Erythroblast (primary cell): ENCODE measurements at regions not wholly inside any gene's neighbourhood (a gene's known extent, or its start where the extent isn't known, plus 50 kb on each side); places are given as distances from the start of the nearest gene placed in this dataset.

Source experiments
- DNase-seq, 2 experiments: peaks; one replicate each; lab custom pipeline; 2025; lab: John Stamatoyannopoulos, UW
- GATA1 ChIP-seq: IDR thresholded peaks from 2 replicates; pipeline ENCODE4 v1.6.1; 2011; ENCODE audit warnings: low read depth, mild to moderate bottlenecking, control low read depth, low read length, moderate library complexity
- POLR2A ChIP-seq: IDR thresholded peaks from 2 replicates; pipeline ENCODE4 v1.6.1; 2011; ENCODE audit warnings: mild to moderate bottlenecking, low read length

DNA sequence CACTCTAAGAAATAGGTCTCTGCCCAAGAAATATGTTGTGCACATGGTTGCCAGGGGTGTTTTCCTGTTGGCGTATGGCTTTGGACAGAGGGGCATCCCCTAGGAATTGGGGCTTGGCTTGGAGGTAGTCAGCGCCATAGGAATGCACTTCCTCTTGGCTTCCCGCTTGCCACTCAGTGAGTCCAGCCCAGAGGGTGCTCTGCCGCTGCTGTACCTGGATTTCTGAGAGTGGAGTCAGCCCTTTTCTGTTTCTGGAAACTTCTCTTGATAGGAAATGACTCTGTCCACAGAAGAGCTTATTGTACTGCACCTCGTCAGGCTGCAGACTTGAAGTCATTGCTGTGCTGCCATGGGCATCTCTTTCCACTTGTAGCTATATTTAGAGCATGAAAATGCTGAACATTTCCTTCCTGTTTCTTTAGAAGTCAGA, 116.7 kb upstream of the MGAT5 start:
- TF ChIP-seq GATA1, result no peak
- no peak for TF ChIP-seq POLR2A
- DNase-seq, result no peak

DNA sequence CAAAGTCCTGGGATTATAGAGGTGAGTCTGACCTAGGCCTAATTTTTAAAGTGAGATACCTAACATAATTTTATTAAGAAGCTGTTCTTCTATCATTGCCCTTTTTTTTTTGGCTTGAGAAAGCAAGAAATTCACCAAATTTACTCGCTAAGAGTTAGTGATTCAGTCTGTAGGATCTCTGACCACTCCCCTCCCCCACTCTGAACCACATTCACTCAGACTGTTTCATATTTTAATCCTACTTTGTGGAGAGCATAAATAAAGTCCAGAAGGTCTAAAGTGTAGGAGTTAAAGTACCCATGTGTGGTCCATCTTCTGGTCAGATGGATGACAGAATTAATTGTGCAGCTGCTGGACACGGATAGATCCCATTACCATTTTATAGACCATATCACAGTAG, 115.8 kb upstream of the MGAT5 start:
- DNase-seq, result no peak

DNA sequence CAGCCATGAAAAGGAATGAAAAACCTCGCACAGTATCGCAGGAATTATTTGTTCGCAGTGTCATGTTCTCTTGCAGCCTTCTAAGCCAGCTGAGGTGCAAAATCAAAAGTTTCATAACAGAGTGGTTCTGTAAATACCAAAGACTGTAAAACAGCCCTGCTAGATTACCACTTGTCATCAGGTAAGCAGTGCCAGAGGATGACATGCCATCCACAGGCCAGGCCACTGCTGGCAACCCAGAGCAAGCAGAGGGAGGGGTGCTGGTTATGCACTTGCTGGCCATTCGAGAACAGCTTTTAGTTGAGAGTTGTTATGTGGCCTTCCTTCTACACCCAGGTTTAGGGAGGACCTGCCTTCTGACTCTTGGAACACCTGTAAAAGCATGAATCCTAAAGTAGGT, 114.3 kb upstream of the MGAT5 start:
- DNase-seq, result no peak
- TF ChIP-seq POLR2A (no peak), GATA1 (no peak)

More for the DNA sequence above, 115.8 kb upstream of the MGAT5 start:
- no peak for TF ChIP-seq POLR2A
- no peak for TF ChIP-seq GATA1

DNA sequence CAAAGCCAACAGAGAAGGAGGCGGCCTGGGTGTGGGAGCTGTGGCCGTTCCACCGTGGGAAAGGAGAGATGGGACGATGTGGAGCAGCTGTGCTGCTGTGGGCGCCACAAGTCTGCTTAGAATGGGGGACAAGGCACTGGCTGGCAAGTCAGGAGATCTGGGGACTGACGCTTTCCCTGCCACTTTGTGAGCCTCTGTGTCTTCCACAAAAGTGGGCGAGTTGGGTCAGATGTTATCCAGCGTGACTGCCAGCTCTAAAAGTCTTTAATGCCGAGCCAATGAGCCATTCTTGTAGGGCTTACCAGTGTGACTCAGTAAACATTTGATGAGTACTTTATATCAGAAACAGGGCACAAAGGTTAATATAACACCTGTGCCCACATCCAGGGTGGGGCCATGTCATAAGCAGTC, 113.6 kb upstream of the MGAT5 start:
- TF ChIP-seq POLR2A, result no peak
- no peak for TF ChIP-seq GATA1
- DNase-seq, result no peak

DNA sequence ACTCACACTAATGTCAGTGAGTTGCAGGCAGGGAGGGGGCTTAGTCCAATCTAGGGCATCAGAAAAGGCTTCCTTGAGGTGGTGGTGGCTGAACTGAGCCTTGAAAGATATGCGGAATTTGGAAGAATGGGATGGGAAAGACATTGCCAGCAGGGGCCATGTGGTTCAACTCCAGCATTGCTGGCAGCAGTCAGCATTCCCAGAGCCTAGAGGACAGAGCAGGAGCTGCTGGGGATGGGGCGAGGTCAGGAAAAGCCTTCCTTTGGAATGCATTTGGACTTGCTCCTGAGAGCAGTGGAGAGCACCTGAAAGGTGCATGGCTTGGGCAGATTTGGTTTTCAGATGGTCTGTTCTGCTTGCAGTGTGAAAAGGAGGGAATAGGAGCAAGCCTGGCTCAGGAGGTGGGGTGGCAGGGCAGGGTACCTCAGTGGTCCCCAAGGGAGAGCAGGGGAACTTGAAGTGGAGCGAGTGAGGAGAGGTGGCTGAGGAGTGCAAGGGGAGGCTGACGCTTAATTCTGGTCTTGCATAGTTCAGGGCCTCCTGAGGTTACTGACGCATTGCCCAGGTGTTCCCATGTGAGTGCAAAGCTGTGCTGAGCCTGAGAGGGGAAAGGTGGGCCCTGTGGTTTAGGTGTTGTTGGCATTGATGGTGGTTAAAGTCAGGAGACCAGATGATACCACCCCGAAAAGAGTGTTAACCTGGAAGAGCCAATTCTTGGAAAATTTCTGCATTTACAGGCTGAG, 112.1 kb upstream of the MGAT5 start:
- DNase-seq, result no peak
- TF ChIP-seq POLR2A (no peak), GATA1 (no peak)

DNA sequence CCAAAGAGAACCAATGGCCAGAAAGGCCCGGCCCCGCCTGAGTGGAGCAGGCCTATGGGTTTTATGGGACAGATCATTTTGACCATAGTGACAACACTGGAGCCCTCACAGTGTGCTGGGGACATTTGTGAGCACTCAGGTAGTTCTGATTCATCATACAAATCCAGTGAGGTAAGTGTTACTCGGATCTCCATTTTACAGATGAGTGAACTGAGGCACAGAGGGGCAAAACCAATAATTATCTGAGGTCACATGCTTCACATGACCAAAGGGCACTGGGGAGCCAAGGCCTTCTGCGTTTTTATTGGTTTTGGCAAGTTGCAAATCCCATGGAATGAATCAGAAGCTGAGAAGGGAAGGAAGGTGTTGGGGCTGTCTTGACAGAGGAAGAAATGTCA, 111.5 kb upstream of the MGAT5 start:
- DNase-seq, result no peak

DNA sequence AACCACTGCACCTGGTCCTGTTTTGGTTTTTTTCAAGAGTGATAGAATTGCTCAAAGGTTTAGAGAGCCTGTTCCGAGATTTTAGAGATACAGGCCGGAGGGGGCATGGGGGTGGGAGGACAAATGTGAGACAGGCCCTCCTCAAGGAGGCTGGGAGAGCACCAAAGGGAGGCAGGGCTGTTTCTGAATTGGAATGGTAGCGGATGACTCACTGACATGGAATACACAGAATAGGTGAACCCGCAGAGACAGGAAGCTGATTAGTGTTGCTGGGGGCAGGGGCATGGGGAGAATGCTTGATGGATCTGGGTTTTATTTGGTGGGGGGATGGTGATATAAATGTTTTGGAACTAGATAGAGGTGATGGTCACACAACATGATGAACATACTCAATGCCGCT, 111.0 kb upstream of the MGAT5 start:
- DNase-seq, result no peak
- TF ChIP-seq POLR2A (no peak), GATA1 (no peak)

More for the DNA sequence above, 111.5 kb upstream of the MGAT5 start:
- no peak for TF ChIP-seq GATA1
- TF ChIP-seq POLR2A, result no peak

DNA sequence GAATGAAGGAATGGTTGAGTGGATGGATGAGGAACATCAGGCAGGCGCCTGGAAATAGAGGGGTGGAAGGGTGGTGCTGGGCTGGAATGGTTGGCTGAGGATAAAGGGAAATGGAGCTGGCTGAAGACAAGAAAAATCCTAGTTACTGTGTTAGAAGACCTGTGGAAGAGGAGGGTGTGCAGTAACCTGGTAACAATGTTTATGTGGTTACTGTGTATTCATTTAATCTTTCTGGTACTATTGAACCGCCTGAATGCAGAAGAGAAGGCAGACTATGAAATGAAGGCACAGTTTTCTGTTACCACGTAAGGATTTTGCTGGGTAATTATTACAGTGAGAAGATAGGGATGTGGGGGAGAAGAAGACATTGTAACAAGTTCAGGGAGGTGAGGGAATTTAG, 110.3 kb upstream of the MGAT5 start:
- no peak for TF ChIP-seq GATA1
- TF ChIP-seq POLR2A, result no peak
- no peak for DNase-seq

DNA sequence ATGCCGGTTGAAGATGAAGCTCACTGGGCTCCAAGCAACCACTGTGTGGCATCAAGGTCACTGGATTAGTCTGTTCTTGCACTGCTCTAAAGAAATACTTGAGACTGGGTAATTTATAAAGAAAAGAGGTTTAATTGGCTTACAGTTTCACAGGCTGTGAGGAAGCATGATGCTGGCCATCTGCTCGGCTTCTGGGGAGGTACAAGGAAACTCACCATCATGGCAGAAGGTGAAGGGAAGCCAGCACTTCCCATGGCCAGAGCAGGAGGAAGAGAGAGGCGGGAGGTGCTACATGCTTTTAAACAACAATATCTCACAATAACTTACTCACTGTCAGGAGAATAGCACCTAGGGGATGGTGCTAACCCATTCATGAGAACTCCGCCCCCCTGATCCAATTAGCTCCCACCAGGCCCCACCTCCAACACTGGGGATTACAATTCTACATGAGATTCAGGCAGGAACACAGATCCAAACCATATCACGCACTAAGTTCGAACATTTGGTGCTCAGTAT, 109.7 kb upstream of the MGAT5 start:
- TF ChIP-seq POLR2A (no peak), GATA1 (no peak)
- DNase-seq, result no peak

DNA sequence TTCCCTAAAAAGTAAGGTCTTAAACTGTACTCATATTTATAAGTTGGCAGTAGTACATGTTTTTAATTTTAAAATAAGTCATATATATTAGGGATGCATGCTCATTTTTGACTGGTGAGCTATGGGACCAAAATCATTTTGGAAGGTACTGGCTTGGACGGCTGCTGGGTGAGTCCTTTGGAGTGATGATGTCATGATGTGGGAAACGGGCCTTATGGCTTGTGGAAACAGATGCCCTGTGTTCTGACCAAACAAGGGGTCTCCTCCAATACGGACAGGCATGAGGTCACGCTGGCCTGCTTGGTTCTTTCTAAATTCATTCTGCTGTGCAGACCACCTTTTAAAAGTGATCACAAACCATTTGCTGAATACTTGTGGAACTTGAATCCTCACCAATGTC, 109.2 kb upstream of the MGAT5 start:
- no peak for DNase-seq
- TF ChIP-seq GATA1, result no peak
- TF ChIP-seq POLR2A, result no peak

DNA sequence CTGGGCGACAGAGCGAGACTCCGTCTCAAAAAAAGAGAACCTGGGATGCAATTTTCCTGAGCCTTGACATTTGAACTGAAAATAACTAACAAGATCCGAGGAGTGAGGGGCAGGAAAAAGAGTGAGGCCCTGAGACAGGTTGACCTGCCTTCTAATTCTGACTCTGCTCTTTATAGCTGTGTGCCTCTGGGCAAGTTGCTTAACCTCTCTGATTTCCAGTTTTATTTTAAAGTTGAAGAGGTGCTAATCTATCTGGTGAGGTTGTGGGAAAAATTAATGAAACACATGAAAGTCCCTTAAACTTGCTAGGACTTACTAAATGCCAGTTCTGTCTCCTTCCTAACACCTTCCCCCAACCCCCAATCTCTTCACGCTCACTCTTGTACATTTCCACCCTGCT, 108.4 kb upstream of the MGAT5 start:
- DNase-seq, result no peak
- TF ChIP-seq POLR2A (no peak), GATA1 (no peak)

DNA sequence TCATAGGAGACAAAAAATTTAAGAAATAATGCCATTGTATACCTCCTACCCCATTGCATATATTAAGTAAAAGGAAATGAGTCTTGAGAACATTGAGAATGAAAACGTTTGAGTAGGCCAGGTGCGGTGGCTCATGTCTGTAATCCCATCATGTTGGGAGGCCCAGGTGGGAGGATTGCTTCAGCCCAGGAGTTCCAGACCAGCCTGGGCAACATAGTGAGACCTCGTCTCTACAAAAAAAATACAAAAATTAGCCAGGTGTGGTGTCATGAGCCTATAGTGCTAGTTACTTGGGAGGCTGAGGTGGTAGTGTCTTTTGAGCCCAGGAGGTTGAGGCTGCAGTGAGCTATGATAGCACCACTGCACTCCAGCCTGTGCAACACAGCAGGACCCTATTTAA, 107.7 kb upstream of the MGAT5 start:
- TF ChIP-seq GATA1 (no peak), POLR2A (no peak)
- no peak for DNase-seq

DNA sequence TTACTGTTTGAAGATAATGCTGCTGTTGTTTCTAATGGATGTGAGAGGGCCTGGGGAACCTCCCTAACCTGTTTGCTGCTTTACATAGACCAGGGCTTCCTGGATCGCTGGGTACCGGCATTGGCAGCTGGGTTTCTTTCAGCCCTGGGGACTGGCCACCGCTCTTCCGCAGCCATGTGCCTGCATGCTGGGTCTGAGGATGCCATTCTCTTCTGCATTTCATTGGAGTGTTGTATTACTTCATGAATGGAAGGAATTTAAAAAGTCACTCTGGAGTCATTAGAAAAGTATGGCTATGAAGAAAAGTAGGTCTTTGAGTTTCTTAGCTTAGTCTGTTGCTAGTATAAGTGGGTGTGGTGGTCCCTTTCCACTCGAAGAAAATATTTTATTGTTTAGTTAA, 107.3 kb upstream of the MGAT5 start:
- TF ChIP-seq GATA1, result no peak
- TF ChIP-seq POLR2A, result no peak
- DNase-seq, result no peak

DNA sequence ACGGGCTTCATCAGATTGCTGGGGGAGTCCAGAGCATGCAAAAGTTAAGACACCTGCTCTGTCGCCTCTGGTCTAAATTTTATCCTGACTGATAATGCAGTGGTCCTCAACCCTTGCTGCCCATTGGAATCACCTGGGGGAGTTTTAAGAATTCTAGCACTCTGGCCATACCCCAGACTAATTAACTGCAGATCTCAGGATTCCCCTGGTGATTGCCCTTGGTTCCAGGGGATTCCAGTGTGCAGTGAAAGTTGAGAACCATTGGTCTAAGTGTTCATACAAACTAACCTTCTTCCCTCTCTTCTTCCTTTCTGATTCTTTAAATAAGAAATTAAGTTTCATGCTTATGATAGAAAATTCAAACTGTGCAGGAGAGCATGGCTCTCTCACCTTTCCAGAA, 105.7 kb upstream of the MGAT5 start:
- DNase-seq, result no peak
- TF ChIP-seq POLR2A (no peak), GATA1 (no peak)
